Naive B cell (primary cell): ENCODE measurements at regions not wholly inside any gene's neighbourhood (a gene's known extent, or its start where the extent isn't known, plus 50 kb on each side); places are given as distances from the start of the nearest gene placed in this dataset.
"Not testable (repeated sequence)": the region's sequence is repeated elsewhere in the genome, so short reads cannot be mapped to it uniquely, and the experiment has no call there.

Experiments
- ATAC-seq, 2 donors: fragments of 150-1000 bp; cut with Tn5 transposase; 2 replicates each; pipeline ENCODE4 v1.10.0; 2021; ENCODE audit warnings: low read depth in 2 of 2, mild to moderate bottlenecking in 2 of 2, moderate library complexity in 2 of 2
- DNase-seq: peaks from one replicate; pipeline ENCODE4 v3.0.0; 2022
- H3K27ac Mint-ChIP-seq, 6 donors: one replicate each; pipeline ENCODE4 v1.8.0; 2020 to 2022; ENCODE audit warnings: mild to moderate bottlenecking in 6 of 6, mixed read lengths in 6 of 6, moderate library complexity in 5 of 6, inconsistent platforms in 2 of 6
- H3K27me3 Mint-ChIP-seq, 3 donors: one replicate each; pipeline ENCODE4 v1.8.0; 2021 to 2022; ENCODE audit warnings: mixed read lengths in 3 of 3, mild to moderate bottlenecking in 1 of 3
- H3K36me3 Mint-ChIP-seq, 2 donors: one replicate each; pipeline ENCODE4 v1.8.0; 2020 to 2022; ENCODE audit warnings: mixed read lengths in 2 of 2, inconsistent platforms in 1 of 2, mild to moderate bottlenecking in 1 of 2
- H3K4me1 Mint-ChIP-seq, 3 donors: one replicate each; pipeline ENCODE4 v1.8.0; 2020 to 2022; ENCODE audit warnings: mixed read lengths in 3 of 3, inconsistent platforms in 1 of 3, mild to moderate bottlenecking in 1 of 3, moderate library complexity in 1 of 3
- H3K4me3 Mint-ChIP-seq, 8 donors: one replicate each; pipeline ENCODE4 v1.8.0; 2020 to 2022; ENCODE audit warnings: mild to moderate bottlenecking in 8 of 8, mixed read lengths in 8 of 8, moderate library complexity in 8 of 8, inconsistent platforms in 2 of 8
- H3K9me3 Mint-ChIP-seq, 7 donors: one replicate each; pipeline ENCODE4 v1.8.0; 2020 to 2022; ENCODE audit warnings: mixed read lengths in 7 of 7, mild to moderate bottlenecking in 5 of 7, inconsistent platforms in 2 of 7, moderate library complexity in 1 of 7

DNA sequence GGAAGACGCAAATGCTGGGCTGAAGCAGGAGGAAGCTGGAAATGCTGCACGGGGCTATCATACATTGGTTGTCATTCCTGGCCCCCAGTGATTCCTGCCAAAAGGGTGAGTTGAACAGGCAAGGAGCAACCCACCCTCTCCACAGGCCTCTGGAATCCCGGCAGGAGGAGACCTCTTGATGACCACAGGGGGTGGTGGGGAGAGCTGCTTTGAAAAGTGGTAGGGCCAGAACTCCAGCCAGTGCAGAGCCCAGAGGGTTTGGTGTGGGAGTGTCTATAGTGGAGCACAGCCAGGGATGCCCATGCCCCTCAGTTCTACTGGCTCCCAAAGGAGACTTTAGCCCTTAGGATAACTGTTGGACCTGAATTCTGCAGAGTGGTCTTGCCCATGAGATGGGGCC, 89.2 kb downstream of the SAMD9 start:
- H3K27me3 Mint-ChIP-seq, result peaks cover 0 to 4% (median 0%) of the 10 kb centered on the region in 3 donors
- H3K36me3 Mint-ChIP-seq, result peaks cover 0 to 10% of the 10 kb centered on the region in 2 donors
- H3K9me3 Mint-ChIP-seq, result peaks cover 3 to 30% (median 24%) of the 10 kb centered on the region in 7 donors
- H3K4me1 Mint-ChIP-seq, result no peaks in the 10 kb centered on the region
- no peak overlapping the region for H3K4me3 Mint-ChIP-seq
- H3K27ac Mint-ChIP-seq, result no peak overlapping the region
- ATAC-seq (no peak), DNase-seq (no peak)

DNA sequence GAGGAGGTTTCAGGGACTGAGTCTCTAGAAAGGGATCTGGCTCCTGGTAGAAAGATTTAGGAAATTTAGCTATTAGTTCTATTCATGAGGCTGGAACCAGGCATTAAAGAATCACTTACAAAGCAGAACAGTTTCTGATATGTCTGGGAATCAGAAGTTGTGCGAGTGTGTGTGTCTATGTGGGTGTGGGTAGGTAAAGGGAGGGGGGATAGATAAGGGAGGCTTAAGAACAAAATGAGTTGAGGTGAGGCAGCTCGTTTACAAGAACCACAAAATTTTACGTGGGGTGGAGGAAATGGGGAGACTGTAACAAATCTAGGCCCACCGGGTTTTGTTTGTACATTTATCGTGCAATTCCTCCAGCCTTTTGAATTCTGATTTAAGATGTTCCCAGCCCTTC, 90.7 kb downstream of the SAMD9 start:
- peaks cover 0 to 25% (median 21%) of the 10 kb centered on the region in 7 donors for H3K9me3 Mint-ChIP-seq
- ATAC-seq (no peak), DNase-seq (no peak)
- H3K27me3 Mint-ChIP-seq, result peaks cover 0 to 8% (median 0%) of the 10 kb centered on the region in 3 donors
- no peak overlapping the region for H3K27ac Mint-ChIP-seq
- H3K4me1 Mint-ChIP-seq, result no peaks in the 10 kb centered on the region
- no peak overlapping the region for H3K4me3 Mint-ChIP-seq
- H3K36me3 Mint-ChIP-seq, result peaks cover 0 to 10% of the 10 kb centered on the region in 2 donors

DNA sequence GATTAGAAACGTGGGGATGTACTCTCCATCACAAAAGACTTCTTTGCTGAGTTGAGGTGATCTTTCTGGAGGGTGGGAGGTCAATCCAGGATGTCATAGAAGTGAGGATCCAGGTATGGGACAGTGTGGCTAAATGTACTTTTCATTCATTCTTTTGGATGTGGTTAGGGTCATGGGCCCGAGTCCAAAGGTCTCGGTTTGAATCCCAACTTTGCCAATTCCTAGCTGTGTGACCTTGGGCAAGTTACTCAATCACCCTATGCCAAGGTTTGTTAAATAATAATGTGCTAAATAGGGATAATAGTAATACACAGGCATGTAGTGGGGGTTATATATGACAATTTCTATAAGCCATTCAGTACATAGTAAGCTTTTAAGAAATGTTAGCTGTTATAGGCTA, 91.4 kb downstream of the SAMD9 start:
- peaks cover 0 to 8% (median 0%) of the 10 kb centered on the region in 3 donors for H3K27me3 Mint-ChIP-seq
- peaks cover 0 to 10% of the 10 kb centered on the region in 2 donors for H3K36me3 Mint-ChIP-seq
- DNase-seq (no peak), ATAC-seq (no peak)
- no peaks in the 10 kb centered on the region for H3K4me1 Mint-ChIP-seq
- no peak overlapping the region for H3K4me3 Mint-ChIP-seq
- peaks cover 0 to 20% (median 16%) of the 10 kb centered on the region in 7 donors for H3K9me3 Mint-ChIP-seq
- no peak overlapping the region for H3K27ac Mint-ChIP-seq

DNA sequence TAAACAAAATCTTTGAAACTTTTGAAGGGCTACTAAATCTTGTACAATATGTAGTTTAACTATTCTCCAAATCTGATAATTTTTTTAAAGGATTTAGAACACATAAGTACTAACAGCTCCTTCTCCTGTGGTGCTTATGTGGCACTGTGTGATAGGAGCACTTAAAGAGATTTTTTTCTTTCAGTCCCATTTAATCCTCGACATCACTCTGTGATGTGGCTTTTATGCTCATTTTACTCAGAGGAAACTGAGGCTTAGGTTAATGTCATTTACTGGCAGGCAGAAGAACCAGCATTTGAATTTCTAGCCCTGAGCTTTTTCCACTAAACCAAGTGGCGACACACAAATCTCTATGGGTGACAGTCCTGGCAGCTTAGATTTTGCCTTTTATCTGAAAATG, 92.4 kb downstream of the SAMD9 start:
- Mint-ChIP-seq H3K4me1 (no peaks in the 10 kb centered on the region), H3K9me3 (peaks cover 0 to 13% (median 8%) of the 10 kb centered on the region in 7 donors), H3K36me3 (peaks cover 0 to 3% of the 10 kb centered on the region in 2 donors), H3K4me3 (no peak overlapping the region), H3K27ac (no peak overlapping the region), H3K27me3 (peaks cover 0 to 8% (median 0%) of the 10 kb centered on the region in 3 donors)
- ATAC-seq (no peak), DNase-seq (no peak)

DNA sequence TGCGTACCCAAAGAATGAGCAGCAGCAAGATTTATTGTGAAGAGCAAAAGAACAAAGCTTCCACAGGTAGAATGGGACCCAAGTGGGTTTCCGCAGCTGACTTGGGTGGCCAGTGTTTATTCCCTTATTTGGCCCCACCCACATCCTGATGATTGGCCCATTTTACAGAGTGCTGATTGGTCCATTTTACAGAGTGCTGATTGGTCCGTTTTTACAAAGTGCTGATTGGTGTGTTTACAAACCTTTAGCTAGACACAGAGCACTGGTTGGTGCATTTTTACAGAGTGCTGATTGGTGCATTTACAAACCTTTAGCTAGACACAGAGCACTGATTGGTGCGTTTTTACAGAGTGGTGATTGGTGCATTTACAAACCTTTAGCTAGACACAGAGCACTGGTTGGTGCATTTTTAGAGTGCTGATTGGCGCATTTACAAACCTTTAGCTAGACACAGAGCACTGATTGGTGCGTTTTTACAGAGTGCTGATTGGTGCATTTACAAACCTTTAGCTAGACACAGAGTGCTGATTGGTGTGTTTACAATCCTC, 94.8 kb downstream of the SAMD9 start:
- not testable (repeated sequence) for H3K27ac Mint-ChIP-seq, ATAC-seq, DNase-seq, H3K4me1 Mint-ChIP-seq, H3K9me3 Mint-ChIP-seq, H3K4me3 Mint-ChIP-seq, H3K36me3 Mint-ChIP-seq, H3K27me3 Mint-ChIP-seq

DNA sequence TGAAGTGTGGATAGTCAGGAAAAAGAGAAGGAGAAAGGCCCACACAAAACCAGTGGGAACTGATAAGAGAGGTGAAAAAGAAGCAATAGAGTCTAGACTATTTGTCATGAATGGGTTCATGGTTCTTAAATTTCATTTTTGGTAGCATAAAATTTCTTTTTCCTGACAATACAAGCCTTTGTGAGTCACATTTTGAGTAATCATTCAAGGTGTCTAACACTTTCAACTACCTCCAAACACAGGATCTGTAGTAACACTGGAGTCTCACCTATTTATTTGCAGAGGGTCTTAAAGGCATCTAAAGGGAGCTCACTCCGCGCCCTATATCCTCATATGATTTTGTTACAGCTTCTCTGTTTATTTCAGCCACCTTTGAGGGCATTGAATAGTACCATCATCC, 96.0 kb downstream of the SAMD9 start:
- H3K36me3 Mint-ChIP-seq, result no peaks in the 10 kb centered on the region
- no peak overlapping the region for H3K4me3 Mint-ChIP-seq
- no peaks in the 10 kb centered on the region for H3K4me1 Mint-ChIP-seq
- no peak for ATAC-seq
- no peak for DNase-seq
- peaks cover 0 to 10% (median 5%) of the 10 kb centered on the region in 7 donors for H3K9me3 Mint-ChIP-seq
- peaks cover 0 to 4% (median 0%) of the 10 kb centered on the region in 3 donors for H3K27me3 Mint-ChIP-seq
- H3K27ac Mint-ChIP-seq, result no peak overlapping the region

DNA sequence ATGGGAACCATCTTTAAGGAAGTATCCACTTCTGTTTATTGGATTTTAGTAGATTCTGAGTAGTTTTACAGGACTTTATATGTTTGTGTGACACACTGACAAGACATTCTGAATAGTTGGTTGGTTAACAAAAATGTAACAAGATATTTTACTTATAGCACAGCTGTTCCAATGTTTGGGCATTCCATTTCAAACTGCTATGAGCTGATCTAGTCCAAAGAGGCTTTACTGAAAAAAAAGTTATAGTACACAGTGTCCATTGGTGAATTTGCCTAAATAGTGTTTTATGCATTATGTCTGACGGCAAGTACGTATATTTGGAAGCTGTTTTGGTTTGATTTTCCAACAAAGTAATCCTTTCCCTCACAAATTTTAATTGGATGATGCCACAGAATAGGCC, 99.1 kb downstream of the SAMD9 start:
- ATAC-seq (no peak), DNase-seq (no peak)
- H3K27ac Mint-ChIP-seq, result no peak overlapping the region
- H3K4me1 Mint-ChIP-seq, result peaks cover 4 to 9% (median 7%) of the 10 kb centered on the region in 3 donors
- H3K4me3 Mint-ChIP-seq, result no peak overlapping the region
- peaks cover 0 to 4% (median 0%) of the 10 kb centered on the region in 3 donors for H3K27me3 Mint-ChIP-seq
- no peaks in the 10 kb centered on the region for H3K36me3 Mint-ChIP-seq
- H3K9me3 Mint-ChIP-seq, result peaks cover 0 to 8% (median 5%) of the 10 kb centered on the region in 7 donors

DNA sequence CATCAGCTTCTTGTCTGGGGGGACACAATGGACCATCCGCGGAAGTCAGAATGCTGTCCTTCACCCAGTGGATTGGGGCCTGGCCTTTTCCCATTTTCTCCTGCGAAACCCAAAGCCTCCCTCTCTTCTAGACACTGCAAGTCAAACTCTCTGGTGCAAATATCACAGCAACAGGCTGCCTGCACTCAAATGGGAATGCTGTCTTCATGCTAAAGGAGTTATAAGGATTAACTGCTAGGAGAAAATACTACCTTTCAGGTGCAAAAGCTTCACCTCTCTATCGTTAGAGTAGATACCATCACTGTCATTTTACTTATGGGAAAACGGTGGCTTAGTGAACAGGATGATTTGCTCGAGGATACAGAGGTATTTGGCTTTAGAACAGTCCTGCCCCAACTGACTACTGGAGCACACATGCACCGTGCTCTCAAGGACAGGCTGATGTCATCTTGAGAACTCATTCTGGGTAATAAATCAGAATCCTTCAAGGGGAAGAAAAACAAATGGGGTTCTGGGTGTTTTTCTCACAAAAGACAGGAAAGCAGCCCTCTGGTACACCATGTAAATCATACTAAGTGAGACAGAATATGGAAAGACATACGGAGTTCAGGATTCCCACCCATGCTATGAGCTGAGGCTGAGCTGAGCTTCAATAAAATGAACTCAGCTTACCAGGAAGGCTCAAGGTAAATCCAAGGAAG, 100.9 kb downstream of the SAMD9 start:
- DNase-seq, result no peak
- Mint-ChIP-seq H3K36me3 (no peaks in the 10 kb centered on the region), H3K4me3 (no peak overlapping the region), H3K27me3 (no peaks in the 10 kb centered on the region), H3K4me1 (peaks cover 4 to 9% (median 7%) of the 10 kb centered on the region in 3 donors), H3K27ac (peak overlapping the region in 2 of 6 donors; percentile 13 to 21), H3K9me3 (peaks cover 0 to 5% (median 0%) of the 10 kb centered on the region in 7 donors)
- no peak for ATAC-seq

DNA sequence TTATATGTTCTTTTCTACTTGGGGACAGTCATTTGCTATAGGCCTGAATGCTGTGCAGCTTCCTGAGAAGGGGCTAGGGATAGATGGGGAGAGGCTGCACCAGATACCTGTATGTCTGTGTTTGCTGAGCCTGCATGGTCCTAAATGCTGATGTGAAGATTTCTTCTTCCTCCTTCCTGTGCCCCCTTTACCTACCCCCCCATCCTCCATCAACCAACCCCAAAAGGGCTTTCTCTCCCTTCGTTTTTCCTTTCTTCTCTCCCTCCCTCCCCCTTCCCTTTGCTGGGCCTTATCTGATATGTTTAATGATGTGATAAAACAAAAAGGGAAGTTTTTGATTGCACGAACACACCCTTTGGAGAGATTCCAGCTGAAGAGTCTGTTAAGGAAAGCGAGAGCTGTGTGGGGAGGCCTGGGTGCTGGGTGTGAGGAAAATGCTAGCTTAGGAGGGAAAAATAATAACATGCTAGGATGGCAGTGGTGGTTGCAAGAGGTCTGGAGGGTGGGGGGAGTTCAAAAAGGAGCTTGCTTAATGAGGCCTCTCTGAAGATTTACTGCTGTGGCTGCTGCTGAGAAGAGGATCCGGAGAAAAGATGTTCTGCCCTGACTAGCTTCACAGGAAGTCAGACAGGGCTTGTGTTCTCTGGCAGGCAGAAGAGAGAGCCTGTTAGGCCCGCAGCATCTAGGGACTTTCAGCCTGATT, 101.8 kb downstream of the SAMD9 start:
- ATAC-seq (peak in 1 of 2 donors; percentile 20), DNase-seq (no peak)
- H3K4me1 Mint-ChIP-seq, result peaks cover 4 to 9% (median 7%) of the 10 kb centered on the region in 3 donors
- H3K4me3 Mint-ChIP-seq, result no peak overlapping the region
- H3K27ac Mint-ChIP-seq, result peak overlapping the region in 1 of 6 donors; percentile 73
- no peaks in the 10 kb centered on the region for H3K36me3 Mint-ChIP-seq
- H3K9me3 Mint-ChIP-seq, result no peaks in the 10 kb centered on the region
- H3K27me3 Mint-ChIP-seq, result no peaks in the 10 kb centered on the region

DNA sequence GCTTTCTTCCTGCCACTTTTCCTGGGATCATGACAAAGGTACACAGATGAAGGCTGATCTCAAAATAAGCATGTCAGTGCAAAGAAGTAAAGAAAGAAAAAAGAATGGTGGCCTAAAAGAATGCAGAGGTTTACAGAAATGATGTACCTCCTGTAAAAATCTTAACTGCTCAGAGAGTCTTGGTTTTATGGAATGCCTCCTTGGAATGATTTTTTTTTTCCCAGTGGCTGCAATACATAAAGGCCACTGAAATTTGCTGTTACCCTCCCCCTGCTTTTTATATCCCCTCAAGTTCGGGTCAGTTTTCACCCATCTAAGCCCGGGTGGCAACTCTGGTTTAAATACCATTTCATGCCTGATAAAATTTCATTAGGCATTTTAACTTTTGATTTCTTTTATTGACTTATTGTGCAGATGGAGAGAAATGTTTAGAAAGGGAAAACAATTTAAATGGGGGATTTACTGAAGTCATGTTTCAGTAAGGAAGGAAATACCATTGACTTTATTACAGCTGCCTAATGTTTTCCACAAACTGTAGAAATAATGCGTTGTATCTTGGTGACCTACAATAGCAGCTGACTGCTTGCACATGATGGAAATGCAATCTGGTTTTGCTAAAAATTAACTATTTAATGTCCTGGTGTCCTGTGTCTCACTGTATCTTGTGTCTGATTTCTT, 102.5 kb downstream of the SAMD9 start:
- Mint-ChIP-seq H3K9me3 (no peaks in the 10 kb centered on the region), H3K4me1 (peaks cover 4 to 9% (median 7%) of the 10 kb centered on the region in 3 donors), H3K36me3 (no peaks in the 10 kb centered on the region), H3K4me3 (no peak overlapping the region), H3K27me3 (no peaks in the 10 kb centered on the region), H3K27ac (no peak overlapping the region)
- ATAC-seq (no peak), DNase-seq (no peak)

DNA sequence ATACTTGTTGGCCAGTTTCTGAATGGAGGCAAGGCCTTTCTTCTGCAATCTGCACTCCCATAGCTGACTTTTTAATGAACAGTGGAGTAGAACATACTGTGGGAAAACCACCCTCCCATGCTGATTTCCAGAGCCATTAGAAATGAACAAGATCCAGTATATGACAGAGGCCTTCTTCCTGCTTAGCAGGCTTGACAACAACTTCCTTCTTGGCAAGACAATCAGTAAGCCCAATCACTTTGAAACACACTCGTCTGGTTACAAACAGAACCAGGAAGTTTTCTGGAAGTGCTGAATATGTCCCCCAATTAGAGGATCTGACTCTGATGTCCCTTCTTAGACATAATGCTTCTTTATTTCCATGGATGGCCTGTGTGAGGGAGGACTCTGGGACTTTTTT, 103.4 kb downstream of the SAMD9 start:
- Mint-ChIP-seq H3K27me3 (no peaks in the 10 kb centered on the region), H3K4me1 (peaks cover 4 to 9% (median 7%) of the 10 kb centered on the region in 3 donors), H3K9me3 (no peaks in the 10 kb centered on the region), H3K36me3 (no peaks in the 10 kb centered on the region), H3K4me3 (no peak overlapping the region), H3K27ac (no peak overlapping the region)
- DNase-seq, result no peak
- no peak for ATAC-seq

DNA sequence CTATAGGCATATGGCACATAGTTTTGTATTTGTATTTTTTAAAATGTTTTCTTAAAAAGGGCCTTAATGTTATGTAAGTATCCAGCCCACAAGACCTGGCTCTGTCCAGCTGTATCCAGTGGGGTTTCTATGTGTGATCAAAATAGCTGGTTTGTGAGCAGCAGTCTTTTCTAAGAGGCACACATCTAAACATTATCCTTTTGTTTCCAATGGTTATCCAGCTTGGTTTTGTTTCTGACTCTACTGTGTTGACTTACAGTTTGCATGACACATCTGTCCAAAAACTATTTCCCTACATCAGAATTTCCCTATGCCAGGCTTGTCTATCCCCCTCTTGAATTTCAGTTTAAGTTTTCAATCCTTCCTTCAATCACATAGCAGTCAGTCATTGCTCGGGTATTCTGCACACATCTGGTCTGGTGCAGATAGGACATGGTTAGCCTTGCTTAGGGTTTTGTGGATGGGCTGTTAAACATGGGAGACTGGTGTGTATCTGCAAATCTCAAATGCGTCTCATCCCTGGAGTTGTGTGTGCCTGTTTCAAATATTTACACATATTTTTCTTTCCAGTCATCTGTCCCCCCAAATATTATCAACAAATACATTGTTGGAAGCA, 104.2 kb downstream of the SAMD9 start:
- no peak for ATAC-seq
- no peak overlapping the region for H3K27ac Mint-ChIP-seq
- no peak overlapping the region for H3K4me3 Mint-ChIP-seq
- H3K27me3 Mint-ChIP-seq, result no peaks in the 10 kb centered on the region
- H3K4me1 Mint-ChIP-seq, result peaks cover 4 to 9% (median 7%) of the 10 kb centered on the region in 3 donors
- H3K9me3 Mint-ChIP-seq, result no peaks in the 10 kb centered on the region
- no peak for DNase-seq
- H3K36me3 Mint-ChIP-seq, result no peaks in the 10 kb centered on the region
